HL-60 (cell line): ENCODE measurements at regions not wholly inside any gene's neighbourhood (a gene's known extent, or its start where the extent isn't known, plus 50 kb on each side); places are given as distances from the start of the nearest gene placed in this dataset.

ENCODE experiments used
- DNase-seq, 2 experiments: peaks; one replicate each; pipeline ENCODE4 v3.0.0-alpha.2; 2010 to 2020; ENCODE audit warnings: low read depth in 1 of 2, low spot score in 1 of 2
- H3K27ac ChIP-seq: fragments of 250-450 bp; sonication (Bioruptor Pico); replicated peaks from 2 replicates; pipeline ENCODE4 v1.5.1; 2020; ENCODE audit warnings: mild to moderate bottlenecking, moderate library complexity
- H3K27me3 ChIP-seq: fragments of 250-450 bp; sonication (Bioruptor Pico); 2 replicates; pipeline ENCODE4 v1.5.1; 2021; ENCODE audit warnings: mild to moderate bottlenecking, moderate library complexity; ENCODE audit not compliant: insufficient read depth, poor library complexity, severe bottlenecking
- H3K4me3 ChIP-seq: replicated peaks from 2 replicates; pipeline ENCODE4 v1.5.1; 2011; ENCODE audit warnings: mild to moderate bottlenecking, control low read depth, low read length; ENCODE audit not compliant: insufficient read depth
- GABPA ChIP-seq: IDR thresholded peaks from 2 replicates; pipeline ENCODE4 v1.6.1; 2012; ENCODE audit warnings: low read depth
- POLR2AphosphoS5 ChIP-seq: IDR thresholded peaks from 2 replicates; pipeline ENCODE4 v1.6.1; 2012; ENCODE audit warnings: low read depth
- SPI1 ChIP-seq: IDR thresholded peaks from 2 replicates; pipeline ENCODE4 v1.6.1; 2012; ENCODE audit warnings: low read depth, mild to moderate bottlenecking, borderline replicate concordance
- TF ChIP-seq, protein P1 (sequence below): IDR thresholded peaks from 2 replicates; pipeline ENCODE4 v1.6.1; 2012; ENCODE audit warnings: low read depth; ENCODE audit not compliant: insufficient replicate concordance
- TF ChIP-seq, protein P2 (sequence below): IDR thresholded peaks from one replicate; pipeline ENCODE4 v1.5.1; 2011; ENCODE audit warnings: low read length, control low read depth, inconsistent platforms; ENCODE audit not compliant: insufficient read depth

DNA sequence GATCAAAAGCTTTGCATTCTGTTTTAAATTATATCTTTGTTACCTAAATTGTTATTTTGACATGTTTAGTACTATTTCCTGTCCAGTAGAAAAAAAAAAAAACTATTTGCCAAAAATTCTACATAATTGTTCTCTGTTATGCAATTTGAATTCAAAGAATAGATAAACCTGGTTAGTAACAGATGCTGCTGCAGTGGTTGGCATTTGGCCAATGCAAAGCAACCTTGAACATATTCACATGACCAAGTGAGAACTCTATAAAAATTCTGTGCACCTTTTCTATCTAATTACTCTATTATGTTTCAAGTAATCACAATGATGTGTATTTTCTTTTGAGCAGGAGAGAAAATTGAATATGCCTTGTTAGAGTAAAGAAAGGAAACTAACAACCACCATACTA lies 1473.4 kb downstream of the RPA4 start:
- Histone ChIP-seq H3K27ac (no peak overlapping the region), H3K4me3 (no peak overlapping the region), H3K27me3 (no peaks in the 10 kb centered on the region)
- no peak for DNase-seq
- TF ChIP-seq, protein P1, sequence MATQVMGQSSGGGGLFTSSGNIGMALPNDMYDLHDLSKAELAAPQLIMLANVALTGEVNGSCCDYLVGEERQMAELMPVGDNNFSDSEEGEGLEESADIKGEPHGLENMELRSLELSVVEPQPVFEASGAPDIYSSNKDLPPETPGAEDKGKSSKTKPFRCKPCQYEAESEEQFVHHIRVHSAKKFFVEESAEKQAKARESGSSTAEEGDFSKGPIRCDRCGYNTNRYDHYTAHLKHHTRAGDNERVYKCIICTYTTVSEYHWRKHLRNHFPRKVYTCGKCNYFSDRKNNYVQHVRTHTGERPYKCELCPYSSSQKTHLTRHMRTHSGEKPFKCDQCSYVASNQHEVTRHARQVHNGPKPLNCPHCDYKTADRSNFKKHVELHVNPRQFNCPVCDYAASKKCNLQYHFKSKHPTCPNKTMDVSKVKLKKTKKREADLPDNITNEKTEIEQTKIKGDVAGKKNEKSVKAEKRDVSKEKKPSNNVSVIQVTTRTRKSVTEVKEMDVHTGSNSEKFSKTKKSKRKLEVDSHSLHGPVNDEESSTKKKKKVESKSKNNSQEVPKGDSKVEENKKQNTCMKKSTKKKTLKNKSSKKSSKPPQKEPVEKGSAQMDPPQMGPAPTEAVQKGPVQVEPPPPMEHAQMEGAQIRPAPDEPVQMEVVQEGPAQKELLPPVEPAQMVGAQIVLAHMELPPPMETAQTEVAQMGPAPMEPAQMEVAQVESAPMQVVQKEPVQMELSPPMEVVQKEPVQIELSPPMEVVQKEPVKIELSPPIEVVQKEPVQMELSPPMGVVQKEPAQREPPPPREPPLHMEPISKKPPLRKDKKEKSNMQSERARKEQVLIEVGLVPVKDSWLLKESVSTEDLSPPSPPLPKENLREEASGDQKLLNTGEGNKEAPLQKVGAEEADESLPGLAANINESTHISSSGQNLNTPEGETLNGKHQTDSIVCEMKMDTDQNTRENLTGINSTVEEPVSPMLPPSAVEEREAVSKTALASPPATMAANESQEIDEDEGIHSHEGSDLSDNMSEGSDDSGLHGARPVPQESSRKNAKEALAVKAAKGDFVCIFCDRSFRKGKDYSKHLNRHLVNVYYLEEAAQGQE, result no peak
- TF ChIP-seq SPI1 (no peak), POLR2AphosphoS5 (no peak)

DNA sequence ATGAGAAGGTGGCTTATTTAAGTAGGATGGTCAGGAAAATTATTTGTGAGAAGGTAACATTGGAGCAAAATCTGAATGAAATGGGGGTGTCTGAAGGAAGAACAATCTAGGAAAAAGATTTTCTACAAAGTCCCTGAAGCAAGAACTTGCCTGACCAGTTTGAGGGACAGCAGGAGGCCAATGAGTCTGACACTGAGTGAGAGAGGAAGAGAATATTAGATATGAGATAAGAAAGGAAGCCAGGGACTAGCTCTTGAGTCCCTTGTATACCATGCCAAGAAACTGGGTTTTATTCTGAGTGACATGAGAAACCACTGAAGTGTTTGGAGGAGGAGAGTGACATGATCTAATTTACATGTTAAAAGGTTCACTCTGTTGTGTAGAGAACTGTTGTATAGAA lies 1478.9 kb downstream of the RPA4 start:
- Histone ChIP-seq H3K27ac (no peak overlapping the region), H3K27me3 (no peaks in the 10 kb centered on the region), H3K4me3 (no peak overlapping the region)
- DNase-seq, result no peak
- TF ChIP-seq, protein P1, result no peak
- TF ChIP-seq SPI1 (no peak), POLR2AphosphoS5 (no peak), GABPA (no peak)
- TF ChIP-seq, protein P2, sequence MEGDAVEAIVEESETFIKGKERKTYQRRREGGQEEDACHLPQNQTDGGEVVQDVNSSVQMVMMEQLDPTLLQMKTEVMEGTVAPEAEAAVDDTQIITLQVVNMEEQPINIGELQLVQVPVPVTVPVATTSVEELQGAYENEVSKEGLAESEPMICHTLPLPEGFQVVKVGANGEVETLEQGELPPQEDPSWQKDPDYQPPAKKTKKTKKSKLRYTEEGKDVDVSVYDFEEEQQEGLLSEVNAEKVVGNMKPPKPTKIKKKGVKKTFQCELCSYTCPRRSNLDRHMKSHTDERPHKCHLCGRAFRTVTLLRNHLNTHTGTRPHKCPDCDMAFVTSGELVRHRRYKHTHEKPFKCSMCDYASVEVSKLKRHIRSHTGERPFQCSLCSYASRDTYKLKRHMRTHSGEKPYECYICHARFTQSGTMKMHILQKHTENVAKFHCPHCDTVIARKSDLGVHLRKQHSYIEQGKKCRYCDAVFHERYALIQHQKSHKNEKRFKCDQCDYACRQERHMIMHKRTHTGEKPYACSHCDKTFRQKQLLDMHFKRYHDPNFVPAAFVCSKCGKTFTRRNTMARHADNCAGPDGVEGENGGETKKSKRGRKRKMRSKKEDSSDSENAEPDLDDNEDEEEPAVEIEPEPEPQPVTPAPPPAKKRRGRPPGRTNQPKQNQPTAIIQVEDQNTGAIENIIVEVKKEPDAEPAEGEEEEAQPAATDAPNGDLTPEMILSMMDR, result no peak

DNA sequence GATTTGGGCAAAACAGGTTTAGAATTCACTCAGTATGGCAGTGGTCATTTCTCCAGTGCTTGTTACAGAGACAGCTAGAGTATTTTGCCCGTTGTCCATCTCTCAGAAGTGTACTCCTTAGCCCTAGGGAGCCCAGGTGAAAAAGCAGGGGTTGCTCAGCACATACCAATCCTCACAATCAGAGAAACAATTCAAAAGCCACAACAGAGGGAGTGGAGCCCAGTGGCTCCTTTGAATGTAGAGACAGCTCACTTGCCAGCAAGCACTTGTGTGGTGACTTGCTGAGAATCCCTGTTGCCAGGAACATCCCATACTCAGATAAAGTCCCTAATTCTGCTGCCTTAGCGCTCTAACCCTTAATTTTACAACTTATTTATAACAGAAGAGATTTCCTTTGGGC lies 1488.3 kb downstream of the RPA4 start:
- H3K4me3 ChIP-seq, result no peak overlapping the region
- H3K27me3 ChIP-seq, result no peaks in the 10 kb centered on the region
- no peak for DNase-seq
- TF ChIP-seq GABPA (no peak), POLR2AphosphoS5 (no peak)
- no peak overlapping the region for H3K27ac ChIP-seq

DNA sequence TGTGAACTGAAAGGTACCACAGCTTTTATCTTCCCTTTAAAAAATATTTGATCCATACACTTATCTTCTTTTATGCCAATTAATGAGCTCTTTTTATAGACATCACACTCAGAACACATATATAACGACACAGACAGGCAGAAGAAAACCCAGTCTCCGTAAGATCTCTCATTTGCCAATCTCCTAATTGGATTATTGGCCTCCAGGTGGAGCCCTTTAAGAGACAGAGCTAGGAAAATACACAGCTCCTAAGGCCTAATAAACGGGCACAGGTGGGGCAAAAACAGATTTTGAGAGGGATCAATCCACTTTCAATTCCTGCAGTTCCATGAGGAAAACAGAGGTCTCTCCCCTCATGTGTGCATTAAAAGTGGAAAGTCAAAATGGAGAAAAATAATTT lies 1495.4 kb downstream of the RPA4 start:
- H3K27ac ChIP-seq, result no peak overlapping the region
- H3K4me3 ChIP-seq, result no peak overlapping the region
- TF ChIP-seq, protein P2, result no peak
- TF ChIP-seq, protein P1, result no peak
- TF ChIP-seq GABPA (no peak), POLR2AphosphoS5 (no peak), SPI1 (no peak)
- H3K27me3 ChIP-seq, result no peaks in the 10 kb centered on the region
- no peak for DNase-seq
